GM12878 (cell line): ENCODE measurements at regions not wholly inside any gene's neighbourhood (a gene's known extent, or its start where the extent isn't known, plus 50 kb on each side); places are given as distances from the start of the nearest gene placed in this dataset.

Experiments
- ATAC-seq: fragments of 200-7000 bp; cut with Tn5 transposase; 3 replicates; pipeline ENCODE4 v1.9.1; 2020; ENCODE audit warnings: mild to moderate bottlenecking, moderate library complexity
- BruUV-seq: library from RNA; stranded (reverse); fragments of 400-500 nt; replicated peaks from 2 replicates; lab custom pipeline; 2021; lab: Mats Ljungman, UMichigan
- CTCF ChIA-PET: fragments of 300-600 bp; sonication (Branson Sonifier 250); formaldehyde crosslinking; extraction: SDS; loops from one replicate; lab custom pipeline; 2021; ENCODE audit warnings: inconsistent platforms; lab: Yijun Ruan, JAX
- POLR2A ChIA-PET: fragments of 350-600 bp; formaldehyde crosslinking; extraction: SDS; loops from one replicate; lab custom pipeline; 2021; ENCODE audit warnings: inconsistent platforms; lab: Charles Lee
- RAD21 ChIA-PET: fragments of 300-600 bp; sonication (Branson Sonifier 250); formaldehyde crosslinking; loops from one replicate; lab custom pipeline; 2023; ENCODE audit warnings: antibody characterized with exemption; ENCODE audit not compliant: unreplicated experiment; lab: Charles Lee
- SMC1A ChIA-PET: fragments of 300-600 bp; sonication (Branson Sonifier 250); formaldehyde crosslinking; loops from one replicate; lab custom pipeline; 2023; ENCODE audit not compliant: unreplicated experiment, uncharacterized antibody; lab: Charles Lee
- DNase-seq: peaks from one replicate; pipeline ENCODE4 v3.0.0-alpha.2; 2011; ENCODE audit warnings: low read depth, low spot score
- FAIRE-seq: peaks from 3 replicates; lab custom pipeline; 2011; peaks lifted over from hg19 to GRCh38; lab: Jason Lieb, UNC
- H2AFZ ChIP-seq: 2 replicates; pipeline ENCODE4 v1.6.0; 2011; ENCODE audit warnings: low read depth, low read length, control low read depth; ENCODE audit not compliant: control insufficient read depth
- H3K27ac ChIP-seq: 2 replicates; pipeline ENCODE4 v1.5.1; 2011; ENCODE audit warnings: control low read depth; ENCODE audit not compliant: control insufficient read depth, insufficient read depth
- H3K27me3 ChIP-seq, 2 experiments: replicated peaks in 1 of 2; 2 replicates each; pipeline versions ENCODE4 v1.6.0 to v1.6.1; 2011; ENCODE audit warnings: low read length in 1 of 2; ENCODE audit not compliant: control insufficient read depth in 2 of 2, insufficient read depth in 2 of 2
- H3K36me3 ChIP-seq, 2 experiments: 2 replicates each; pipeline ENCODE4 v1.5.1; 2011; ENCODE audit warnings: low read length in 1 of 2; ENCODE audit not compliant: control insufficient read depth in 2 of 2, insufficient read depth in 2 of 2
- H3K4me1 ChIP-seq: 2 replicates; pipeline ENCODE4 v1.6.1; 2011; ENCODE audit warnings: mild to moderate bottlenecking, low read length, moderate library complexity, mixed read lengths; ENCODE audit not compliant: control insufficient read depth, insufficient read depth
- H3K4me2 ChIP-seq: 2 replicates; pipeline ENCODE4 v1.6.0; 2011; ENCODE audit warnings: control low read depth; ENCODE audit not compliant: control insufficient read depth, insufficient read depth
- H3K4me3 ChIP-seq: fragments of 200-600 bp; sonication (generic); 2 replicates; pipeline ENCODE4 v1.5.1; 2016
- H3K79me2 ChIP-seq: 2 replicates; pipeline ENCODE4 v1.6.0; 2011; ENCODE audit warnings: low read length; ENCODE audit not compliant: control insufficient read depth, insufficient read depth
- H3K9ac ChIP-seq: 2 replicates; pipeline ENCODE4 v1.8.0; 2011; ENCODE audit warnings: low read length, control low read depth, mixed read lengths; ENCODE audit not compliant: control insufficient read depth, insufficient read depth
- H3K9me3 ChIP-seq: replicated peaks from 3 replicates; pipeline ENCODE4 v1.5.1; 2011; ENCODE audit warnings: mild to moderate bottlenecking, low read length; ENCODE audit not compliant: control insufficient read depth, insufficient read depth
- H4K20me1 ChIP-seq: 2 replicates; pipeline ENCODE4 v1.6.0; 2011; ENCODE audit not compliant: control insufficient read depth, insufficient read depth
- BCL11A ChIP-seq: IDR thresholded peaks from 2 replicates; pipeline ENCODE4 v1.6.1; 2011; ENCODE audit warnings: low read depth, low read length
- IRF3 ChIP-seq: fragments of 450-650 bp; IDR thresholded peaks from 2 replicates; pipeline ENCODE4 v1.6.1; 2014; ENCODE audit warnings: mild to moderate bottlenecking
- KLF5 ChIP-seq: fragments of 450-650 bp; IDR thresholded peaks from 2 replicates; pipeline ENCODE4 v1.6.1; 2014; ENCODE audit warnings: mild to moderate bottlenecking; ENCODE audit not compliant: partially characterized antibody
- POU2F2 ChIP-seq: IDR thresholded peaks from 3 replicates; pipeline ENCODE4 v1.6.1; 2011; ENCODE audit warnings: low read depth, mild to moderate bottlenecking, low read length, borderline replicate concordance
- PRDM15 ChIP-seq: fragments of 450-650 bp; formaldehyde crosslinking; IDR thresholded peaks from 2 replicates; pipeline ENCODE4 v1.4.0; 2020; ENCODE audit warnings: mild to moderate bottlenecking, moderate library complexity
- RAD21 ChIP-seq: IDR thresholded peaks from 2 replicates; pipeline ENCODE4 v1.6.1; 2011; ENCODE audit warnings: mild to moderate bottlenecking, low read depth, low read length, moderate library complexity; ENCODE audit not compliant: insufficient read depth
- YY1 ChIP-seq: IDR thresholded peaks from 2 replicates; pipeline ENCODE4 v1.6.1; 2011; ENCODE audit warnings: low read depth, mild to moderate bottlenecking, low read length
- WGBS: methylation state at CpG from one replicate; pipeline ENCODE4 v1.1.6; 2016; ENCODE audit warnings: low lambda C conversion rate; ENCODE audit not compliant: insufficient replicate concordance, insufficient coverage; ENCODE audit errors: missing lambda C conversion rate; 5-methylcytosine and 5-hydroxymethylcytosine counted together
- in situ Hi-C: fragments of 300-500 bp; cut with MboI; formaldehyde crosslinking; loops from 9 replicates; pipeline ENCODE4 v1.14.3; 2018; ENCODE audit warnings: mixed read lengths
- intact Hi-C: fragments of 100-400 bp; cut with micrococcal nuclease; formaldehyde crosslinking; loops from one replicate; pipeline ENCODE4 v1.14.2; 2022; ENCODE audit not compliant: unreplicated experiment

GRCh38 chr22:22752199-22752555 lies 107.8 kb downstream of the GGTLC2 start:
- in situ Hi-C loops, result no loop called here
- H2AFZ ChIP-seq, result no peak overlapping the region
- ATAC-seq, result no peak
- no peak overlapping the region for H3K9ac ChIP-seq
- no peak overlapping the region for H3K4me3 ChIP-seq
- POLR2A ChIA-PET, result no interaction called here
- no peaks in the 10 kb centered on the region; the same call in 1 of the 2 replicates for H3K4me1 ChIP-seq
- 37% methylated on average over 1 of the region's 1 CpG for WGBS
- H3K4me2 ChIP-seq, result no peak overlapping the region
- BruUV-seq, result no TSS peak
- TF ChIP-seq RAD21 (no peak), KLF5 (no peak), POU2F2 (no peak), YY1 (no peak)
- TF ChIP-seq, all 136 proteins: peak for 0
- DNase-seq (no peak), FAIRE-seq (no peak)
- ChIA-PET RAD21 (interaction anchor here (1.9 kb wide), 1 partner anchor 43 kb away, joined by 12 read pairs; no protein-coding TSS in a partner anchor), CTCF (interaction anchor here (0.6 to 6.7 kb wide), 13 partner anchors 10 to 618 kb away, joined by 3 to 86 read pairs (median 11); no protein-coding TSS in a partner anchor), SMC1A (interaction anchor here (1.7 to 2.3 kb wide), 4 partner anchors 17 to 58 kb away, joined by 6 to 9 read pairs (median 7); no protein-coding TSS in a partner anchor)
- Histone ChIP-seq H3K9me3 (no peaks in the 10 kb centered on the region), H3K27ac (no peak overlapping the region), H4K20me1 (no peaks in the 10 kb centered on the region), H3K27me3 (no peaks in the 10 kb centered on the region), H3K36me3 (no peaks in the 10 kb centered on the region), H3K79me2 (no peaks in the 10 kb centered on the region)
- intact Hi-C loops, result loop anchor here (5.0 kb wide), 1 partner anchor 50 kb away; no protein-coding TSS in a partner anchor

- intact Hi-C loops (loop anchor here (1.0 to 5.0 kb wide), 2 partner anchors 49 to 203 kb away; no protein-coding TSS in a partner anchor), in situ Hi-C loops (no loop called here)
- DNase-seq (no peak), ATAC-seq (no peak), FAIRE-seq (no peak)
- no peak overlapping the region for H3K4me2 ChIP-seq
- no peaks in the 10 kb centered on the region for H3K36me3 ChIP-seq
- H3K4me1 ChIP-seq, result no peaks in the 10 kb centered on the region; the same call in 1 of the 2 replicates
- BruUV-seq, result no TSS peak
- H4K20me1 ChIP-seq, result no peaks in the 10 kb centered on the region
- H3K9me3 ChIP-seq, result no peaks in the 10 kb centered on the region
- CTCF ChIA-PET, result interaction anchor here (0.5 to 6.7 kb wide), 39 partner anchors 7 to 617 kb away, joined by 3 to 86 read pairs (median 5); no protein-coding TSS in a partner anchor
- no peak overlapping the region for H3K9ac ChIP-seq
- POLR2A ChIA-PET, result interaction anchor here (1.4 kb wide), 1 partner anchor 201 kb away, joined by 4 read pairs; no protein-coding TSS in a partner anchor
- RAD21 ChIA-PET, result interaction anchor here (0.6 to 1.9 kb wide), 20 partner anchors 10 to 1446 kb away, joined by 3 to 41 read pairs (median 4); partner anchors contain the start of gene RAB36
- no peak overlapping the region for H3K27ac ChIP-seq
- H3K4me3 ChIP-seq, result no peak overlapping the region
- no peak overlapping the region for H2AFZ ChIP-seq
- no peaks in the 10 kb centered on the region for H3K79me2 ChIP-seq
- SMC1A ChIA-PET, result interaction anchor here (0.7 to 2.3 kb wide), 14 partner anchors 11 to 207 kb away, joined by 3 to 27 read pairs (median 5); no protein-coding TSS in a partner anchor
- WGBS, result 39% methylated on average over 12 of the region's 12 CpGs
- no peaks in the 10 kb centered on the region for H3K27me3 ChIP-seq
- TF ChIP-seq PRDM15 (CRISPR knock-in tag), result no peak
- TF ChIP-seq IRF3, result no peak
- no peak for TF ChIP-seq BCL11A
These were observed 108.4 kb downstream of the GGTLC2 start for GRCh38 chr22:22752556-22753477.
